ENCODE measurements at regions not wholly inside any gene's neighbourhood (a gene's known extent, or its start where the extent isn't known, plus 50 kb on each side); places are given as distances from the start of the nearest gene placed in this dataset.

DNA sequence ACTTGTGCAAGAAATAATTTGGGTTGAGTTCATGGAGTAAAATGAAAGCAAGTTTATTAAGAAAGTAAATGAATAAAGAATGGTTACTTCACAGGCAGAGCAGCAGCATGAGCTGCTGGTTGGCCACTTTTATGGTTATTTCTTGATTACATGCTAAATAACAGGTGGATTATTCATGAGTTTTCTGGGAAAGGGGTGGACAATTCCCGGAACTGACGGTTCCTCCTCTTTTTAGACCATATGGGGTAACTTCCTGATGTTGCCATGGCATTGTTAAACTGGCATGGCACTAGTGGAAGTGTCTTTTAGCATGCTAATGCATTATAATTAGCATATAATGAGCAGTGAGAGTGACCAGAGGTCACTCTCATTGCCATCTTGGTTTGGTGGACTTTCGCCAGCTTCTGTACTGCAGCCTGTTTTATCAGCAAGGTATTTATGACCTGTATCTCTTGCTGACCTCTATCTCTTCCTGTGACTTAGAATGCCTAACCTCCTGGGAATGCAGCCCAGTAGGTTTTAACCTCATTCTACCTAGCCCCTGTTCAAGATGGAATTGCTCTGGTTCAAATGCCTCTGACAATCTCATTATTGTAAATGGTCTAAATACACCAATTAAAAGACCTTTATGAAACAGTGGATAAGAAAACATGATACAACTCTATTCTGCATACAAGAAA is 114.1 kb upstream of the FIGN start:
- 93% methylated on average over 3 of the region's 3 CpGs; no CpG with 5 or more reads in 1 of the 2 experiments for WGBS, 2 experiments (ENCODE audit: extremely low coverage in 1 of 2, insufficient coverage in 1 of 2, insufficient read length in 1 of 2, insufficient replicate concordance in 2 of 2, low coverage in 1 of 2, low lambda C conversion rate in 2 of 2, missing lambda C conversion rate in 1 of 2)
- Histone ChIP-seq H3K4ac (replicated peaks; ENCODE audit: insufficient read length, low read depth, low read length) (no peak overlapping the region), H2BK120ac (replicated peaks; ENCODE audit: low read depth, low read length) (no peak overlapping the region), H3K79me1 (ENCODE audit: low read depth, low read length) (no peaks in the 10 kb centered on the region), H3K9ac (replicated peaks in 1 of 4; ENCODE audit: extremely low read depth in 1 of 4, low read depth in 3 of 4, low read length in 3 of 4) (no peak overlapping the region), H4K91ac (replicated peaks; ENCODE audit: insufficient read length, low read length) (no peak overlapping the region), H3K4me1 (replicated peaks in 1 of 4; ENCODE audit: control insufficient read depth in 3 of 4, insufficient read depth in 4 of 4, low read length in 3 of 4) (no peaks in the 10 kb centered on the region), H3K18ac (ENCODE audit: extremely low read depth, low read length) (no peak overlapping the region), H4K5ac (ENCODE audit: insufficient read length, low read depth, low read length) (no peak overlapping the region), H3K79me2 (ENCODE audit: control insufficient read depth in 1 of 2, insufficient read depth in 2 of 2, low read length in 2 of 2) (no peaks in the 10 kb centered on the region), H2AFZ (ENCODE audit: low read length) (no peak overlapping the region), H3K36me3 (ENCODE audit: control insufficient read depth in 2 of 4, insufficient read depth in 4 of 4, low read length in 3 of 4) (no peaks in the 10 kb centered on the region), H3K9me3 (ENCODE audit: insufficient read depth in 2 of 2, low read depth in 1 of 2, low read length in 1 of 2) (no peaks in the 10 kb centered on the region), H3K27ac (ENCODE audit: low read depth, low read length) (no peak overlapping the region), H4K8ac (ENCODE audit: extremely low read depth, insufficient read depth, low read length) (no peak overlapping the region), H4K20me1 (replicated peaks in 1 of 2; ENCODE audit: control insufficient read depth in 1 of 2, insufficient read depth in 2 of 2, low read length in 2 of 2) (no peaks in the 10 kb centered on the region), H3K23ac (ENCODE audit: insufficient read length) (no peak overlapping the region), H2BK5ac (ENCODE audit: low read depth, low read length) (no peak overlapping the region), H3K27me3 (replicated peaks in 1 of 4; ENCODE audit: control insufficient read depth in 3 of 4, extremely low read depth in 1 of 4, insufficient read depth in 3 of 4, low read length in 3 of 4) (no peaks in the 10 kb centered on the region), H3K14ac (ENCODE audit: insufficient read length) (no peak overlapping the region), H3K4me3 (ENCODE audit: extremely low read depth in 1 of 4, insufficient read depth in 2 of 4, low read depth in 3 of 4, low read length in 4 of 4) (no peak overlapping the region), H3K4me2 (ENCODE audit: insufficient read depth in 1 of 2, low read depth in 2 of 2, low read length in 2 of 2) (no peak overlapping the region), H2AK5ac (ENCODE audit: low read depth, low read length) (no peak overlapping the region), H2BK20ac (ENCODE audit: low read length) (no peak overlapping the region), H2BK12ac (ENCODE audit: low read depth, low read length) (no peak overlapping the region), H3K23me2 (ENCODE audit: low read depth, low read length) (no peaks in the 10 kb centered on the region), H2BK15ac (ENCODE audit: low read length) (no peak overlapping the region), H3K56ac (replicated peaks; ENCODE audit: insufficient read length, low read depth, low read length) (no peak overlapping the region)
- ChIA-PET CTCF (ENCODE audit: partially characterized antibody) (interaction anchor here (0.7 to 0.8 kb wide), 2 partner anchors 236 to 1082 kb away, joined by 3 to 4 read pairs; no protein-coding TSS in a partner anchor), POLR2A (ENCODE audit: partially characterized antibody) (interaction anchor here (0.5 kb wide), 1 partner anchor 136 kb away, joined by 3 read pairs; no protein-coding TSS in a partner anchor)
- FAIRE-seq (no peak), DNase-seq (ENCODE audit: low read depth in 1 of 2, low spot score in 2 of 2) (no peak)
- TF ChIP-seq, protein P1, sequence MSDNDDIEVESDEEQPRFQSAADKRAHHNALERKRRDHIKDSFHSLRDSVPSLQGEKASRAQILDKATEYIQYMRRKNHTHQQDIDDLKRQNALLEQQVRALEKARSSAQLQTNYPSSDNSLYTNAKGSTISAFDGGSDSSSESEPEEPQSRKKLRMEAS (IDR thresholded peaks at IDR 0.05) = no peak
- no peak for TF ChIP-seq PHF8 (conservative IDR thresholded peaks at IDR 0.05; ENCODE audit: low read depth, low read length)
- TF ChIP-seq E2F6 (IDR thresholded peaks at IDR 0.05) = no peak
- no peak for TF ChIP-seq SUZ12 (IDR thresholded peaks at IDR 0.05; ENCODE audit: low read length)
- TF ChIP-seq TAF7 (optimal IDR thresholded peaks at IDR 0.05; ENCODE audit: borderline replicate concordance, low read depth, low read length) = no peak
- no peak for TF ChIP-seq JUND (IDR thresholded peaks at IDR 0.05; ENCODE audit: low read length)
- TF ChIP-seq TBP (IDR thresholded peaks at IDR 0.05; ENCODE audit: low read depth, low read length) = no peak
- TF ChIP-seq POLR2A (IDR thresholded peaks at IDR 0.05; ENCODE audit: control extremely low read depth in 1 of 2, low read depth in 2 of 2, low read length in 2 of 2) = no peak
- TF ChIP-seq BACH1 (IDR thresholded peaks at IDR 0.05; ENCODE audit: low read length) = no peak
- TF ChIP-seq USF2 (IDR thresholded peaks at IDR 0.05; ENCODE audit: low read length) = no peak
- no peak for TF ChIP-seq SP1 (IDR thresholded peaks at IDR 0.05; ENCODE audit: low read depth, low read length)
- TF ChIP-seq CTBP2 (IDR thresholded peaks at IDR 0.05; ENCODE audit: borderline replicate concordance, insufficient read depth, insufficient read length, low read length) = no peak

All from H1 (cell line).